Loucy (cell line): ENCODE measurements at regions not wholly inside any gene's neighbourhood (a gene's known extent, or its start where the extent isn't known, plus 50 kb on each side); places are given as distances from the start of the nearest gene placed in this dataset.

Experiments used
- EZH2phosphoT487 ChIP-seq: fragments of 200-600 bp; IDR thresholded peaks from 2 replicates; pipeline ENCODE4 v1.6.1; 2018; ENCODE audit warnings: antibody characterized with exemption, mild to moderate bottlenecking, moderate library complexity, borderline replicate concordance
- TF ChIP-seq, protein P1 (sequence below): fragments of 200-600 bp; sonication (generic); conservative IDR thresholded peaks from 2 replicates; pipeline ENCODE4 v1.5.1; 2014; ENCODE audit warnings: mild to moderate bottlenecking, antibody characterized with exemption, low read length

DNA sequence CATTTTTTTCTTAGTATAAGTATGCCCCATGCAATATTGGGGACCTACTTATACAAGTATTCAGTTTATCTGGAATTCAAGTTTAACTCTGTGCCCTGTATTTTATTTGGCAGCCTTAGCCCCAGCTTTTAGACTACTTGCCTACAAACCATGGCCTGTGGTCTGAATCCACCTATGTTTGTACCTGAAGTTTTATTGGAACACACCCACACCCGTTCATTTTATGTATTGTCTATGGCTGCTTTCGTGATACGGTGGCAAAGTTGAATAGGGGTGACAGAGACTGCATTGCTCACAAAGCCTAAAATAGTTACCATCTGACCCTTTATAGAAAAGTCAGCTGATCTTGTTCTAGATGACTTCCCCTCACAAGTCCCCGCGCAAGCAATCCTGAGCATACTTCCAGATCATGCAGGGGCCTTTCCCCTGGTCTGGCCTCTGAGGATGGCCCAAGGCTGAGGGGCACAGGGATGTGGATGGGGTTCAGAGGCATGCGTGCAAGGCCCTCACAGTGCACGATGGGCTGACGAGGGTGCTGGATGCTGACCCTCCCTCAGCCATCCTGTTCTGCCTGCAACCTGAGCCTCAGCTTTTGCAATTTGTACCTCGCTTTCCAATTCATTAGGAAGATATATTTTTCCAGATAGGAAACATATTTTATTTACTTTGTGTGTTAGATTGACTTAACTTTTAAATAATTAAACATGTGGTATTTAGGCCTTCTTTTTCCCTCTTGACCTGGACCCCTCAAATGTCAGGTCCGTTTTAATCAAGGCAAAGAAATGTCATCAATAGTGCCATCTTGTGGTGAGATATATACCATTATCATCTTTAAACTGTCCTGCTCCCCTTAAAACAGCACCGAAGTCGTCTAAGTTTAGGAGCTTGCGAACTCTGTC lies 527.3 kb upstream of the CCDC196 start:
- TF ChIP-seq, protein P1, sequence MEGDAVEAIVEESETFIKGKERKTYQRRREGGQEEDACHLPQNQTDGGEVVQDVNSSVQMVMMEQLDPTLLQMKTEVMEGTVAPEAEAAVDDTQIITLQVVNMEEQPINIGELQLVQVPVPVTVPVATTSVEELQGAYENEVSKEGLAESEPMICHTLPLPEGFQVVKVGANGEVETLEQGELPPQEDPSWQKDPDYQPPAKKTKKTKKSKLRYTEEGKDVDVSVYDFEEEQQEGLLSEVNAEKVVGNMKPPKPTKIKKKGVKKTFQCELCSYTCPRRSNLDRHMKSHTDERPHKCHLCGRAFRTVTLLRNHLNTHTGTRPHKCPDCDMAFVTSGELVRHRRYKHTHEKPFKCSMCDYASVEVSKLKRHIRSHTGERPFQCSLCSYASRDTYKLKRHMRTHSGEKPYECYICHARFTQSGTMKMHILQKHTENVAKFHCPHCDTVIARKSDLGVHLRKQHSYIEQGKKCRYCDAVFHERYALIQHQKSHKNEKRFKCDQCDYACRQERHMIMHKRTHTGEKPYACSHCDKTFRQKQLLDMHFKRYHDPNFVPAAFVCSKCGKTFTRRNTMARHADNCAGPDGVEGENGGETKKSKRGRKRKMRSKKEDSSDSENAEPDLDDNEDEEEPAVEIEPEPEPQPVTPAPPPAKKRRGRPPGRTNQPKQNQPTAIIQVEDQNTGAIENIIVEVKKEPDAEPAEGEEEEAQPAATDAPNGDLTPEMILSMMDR, result peak; percentile 76
- TF ChIP-seq EZH2phosphoT487, result no peak
